Lower lobe of right lung (tissue), 2 donors: ENCODE measurements at regions not wholly inside any gene's neighbourhood (a gene's known extent, or its start where the extent isn't known, plus 50 kb on each side); places are given as distances from the start of the nearest gene placed in this dataset.

Source experiments
- ATAC-seq, 2 donors: fragments of 200-7000 bp; cut with Tn5 transposase; one replicate each; pipeline ENCODE4 v1.9.1; 2020 to 2022; ENCODE audit warnings: mild to moderate bottlenecking in 2 of 2, moderate library complexity in 2 of 2
- DNase-seq: peaks from one replicate; pipeline ENCODE4 v3.0.0-alpha.2; 2020
- H3K27ac ChIP-seq: fragments of 200-600 bp; one replicate; pipeline ENCODE4 v1.8.0; 2022
- H3K27me3 ChIP-seq: fragments of 200-600 bp; one replicate; pipeline ENCODE4 v1.8.0; 2022; ENCODE audit warnings: low read depth
- H3K36me3 ChIP-seq: fragments of 200-600 bp; one replicate; pipeline ENCODE4 v1.8.0; 2022; ENCODE audit warnings: mild to moderate bottlenecking
- H3K4me1 ChIP-seq: fragments of 200-600 bp; one replicate; pipeline ENCODE4 v1.8.0; 2022
- H3K4me3 ChIP-seq: fragments of 200-600 bp; one replicate; pipeline ENCODE4 v1.8.0; 2022; ENCODE audit warnings: mild to moderate bottlenecking
- H3K9me3 ChIP-seq: fragments of 200-600 bp; one replicate; pipeline ENCODE4 v1.8.0; 2022
- CTCF ChIP-seq: fragments of 200-600 bp; IDR thresholded peaks from one replicate; pipeline ENCODE4 v1.8.0; 2022; ENCODE audit warnings: antibody characterized with exemption, mild to moderate bottlenecking
- intact Hi-C: fragments of 100-400 bp; cut with DNase I; formaldehyde crosslinking; loops from one replicate; pipeline ENCODE4 v1.11.0; 2022
- donor health status: DM: no; HTN: yes; CAD: no; lungs with severe emphysema.

GRCh38 chr2:17271416-17271815, 246.8 kb downstream of the RAD51AP2 start:
- ATAC-seq (no peak), DNase-seq (no peak)
- no peak for TF ChIP-seq CTCF
- Histone ChIP-seq H3K27me3 (no peaks in the 10 kb centered on the region), H3K4me1 (no peaks in the 10 kb centered on the region), H3K27ac (no peak overlapping the region), H3K4me3 (no peak overlapping the region), H3K9me3 (no peaks in the 10 kb centered on the region), H3K36me3 (no peaks in the 10 kb centered on the region)
- intact Hi-C loops = no loop called here

GRCh38 chr2:17270894-17271293, 247.3 kb downstream of the RAD51AP2 start:
- Histone ChIP-seq H3K27me3 (no peaks in the 10 kb centered on the region), H3K9me3 (no peaks in the 10 kb centered on the region), H3K4me1 (no peaks in the 10 kb centered on the region), H3K4me3 (no peak overlapping the region), H3K27ac (no peak overlapping the region), H3K36me3 (no peaks in the 10 kb centered on the region)
- intact Hi-C loops = no loop called here
- DNase-seq (no peak), ATAC-seq (no peak)
- TF ChIP-seq CTCF = no peak

- intact Hi-C loops = no loop called here
- TF ChIP-seq CTCF = no peak
- ATAC-seq = no peak
- Histone ChIP-seq H3K4me1 (no peaks in the 10 kb centered on the region), H3K9me3 (no peaks in the 10 kb centered on the region), H3K36me3 (no peaks in the 10 kb centered on the region), H3K4me3 (no peak overlapping the region), H3K27ac (no peak overlapping the region), H3K27me3 (no peaks in the 10 kb centered on the region)
- no peak for DNase-seq
These were observed 254.7 kb downstream of the RAD51AP2 start for GRCh38 chr2:17263570-17263968.

GRCh38 chr2:17262854-17263569, 255.2 kb downstream of the RAD51AP2 start:
- no peak for TF ChIP-seq CTCF
- Histone ChIP-seq H3K4me1 (no peaks in the 10 kb centered on the region), H3K9me3 (no peaks in the 10 kb centered on the region), H3K27me3 (no peaks in the 10 kb centered on the region), H3K27ac (no peak overlapping the region), H3K36me3 (no peaks in the 10 kb centered on the region), H3K4me3 (no peak overlapping the region)
- intact Hi-C loops = no loop called here
- ATAC-seq (no peak), DNase-seq (no peak)

- Histone ChIP-seq H3K4me3 (no peak overlapping the region), H3K27me3 (no peaks in the 10 kb centered on the region), H3K36me3 (no peaks in the 10 kb centered on the region), H3K27ac (no peak overlapping the region), H3K4me1 (no peaks in the 10 kb centered on the region), H3K9me3 (no peaks in the 10 kb centered on the region)
- ATAC-seq = no peak
- intact Hi-C loops = no loop called here
- no peak for DNase-seq
- no peak for TF ChIP-seq CTCF
These were observed 258.6 kb downstream of the RAD51AP2 start for GRCh38 chr2:17259613-17260012.
